ENCODE measurements at regions not wholly inside any gene's neighbourhood (a gene's known extent, or its start where the extent isn't known, plus 50 kb on each side); places are given as distances from the start of the nearest gene placed in this dataset.

- no peak for TF ChIP-seq CTCF (IDR thresholded peaks at IDR 0.05)
- no peak for TF ChIP-seq EZH2 (IDR thresholded peaks at IDR 0.05; ENCODE audit: borderline replicate concordance, insufficient read depth, low read depth, low read length, poor library complexity, severe bottlenecking)
Measured at GRCh38 chr4:23058165-23058776, 365.5 kb downstream of the GBA3 start.
